IMR-90 (cell line): ENCODE measurements at regions not wholly inside any gene's neighbourhood (a gene's known extent, or its start where the extent isn't known, plus 50 kb on each side); places are given as distances from the start of the nearest gene placed in this dataset.

Source experiments
- ATAC-seq: fragments of 200-7000 bp; cut with Tn5 transposase; 2 replicates; pipeline ENCODE4 v1.9.1; 2020; ENCODE audit warnings: low read depth, mild to moderate bottlenecking, moderate library complexity
- BruUV-seq: library from RNA; stranded (reverse); fragments of 400-500 nt; replicated peaks from 2 replicates; lab custom pipeline; 2021; lab: Mats Ljungman, UMichigan
- CTCF ChIA-PET: fragments of 300-600 bp; formaldehyde crosslinking; extraction: SDS; loops from one replicate; lab custom pipeline; 2021; ENCODE audit warnings: antibody characterized with exemption; lab: Yijun Ruan, JAX
- POLR2A ChIA-PET: fragments of 300-600 bp; sonication (Branson Sonifier 250); formaldehyde crosslinking; loops from one replicate; lab custom pipeline; 2022; ENCODE audit warnings: antibody characterized with exemption; ENCODE audit not compliant: unreplicated experiment; lab: Charles Lee
- DNase-seq: peaks from one replicate; pipeline ENCODE4 v3.0.0; 2013
- H2AFZ ChIP-seq: replicated peaks from 2 replicates; pipeline ENCODE3; 2013; ENCODE audit warnings: low read length, mild to moderate bottlenecking; ENCODE audit not compliant: poor library complexity
- H2AK5ac ChIP-seq: 2 replicates; pipeline ENCODE4 v1.6.1; 2013; ENCODE audit warnings: low read depth, low read length, inconsistent platforms
- H2AK9ac ChIP-seq: replicated peaks from 2 replicates; pipeline ENCODE3; 2013; ENCODE audit warnings: mild to moderate bottlenecking, low read depth, low read length, moderate library complexity; ENCODE audit not compliant: poor library complexity
- H2BK120ac ChIP-seq: 2 replicates; pipeline ENCODE4 v1.6.1; 2013; ENCODE audit warnings: low read depth, low read length, inconsistent platforms
- H2BK15ac ChIP-seq: 3 replicates; pipeline ENCODE4 v1.6.1; 2013; ENCODE audit warnings: low read depth, low read length, inconsistent platforms
- H2BK20ac ChIP-seq: 2 replicates; pipeline ENCODE4 v1.6.1; 2013; ENCODE audit warnings: low read depth, mild to moderate bottlenecking, inconsistent platforms, low read length, moderate library complexity
- H2BK5ac ChIP-seq: 2 replicates; pipeline ENCODE4 v1.6.1; 2013; ENCODE audit warnings: mild to moderate bottlenecking, low read depth, low read length, inconsistent platforms; ENCODE audit not compliant: poor library complexity, severe bottlenecking
- H3K14ac ChIP-seq: replicated peaks from 2 replicates; pipeline ENCODE4 v1.6.1; 2013; ENCODE audit warnings: low read depth, low read length, inconsistent platforms
- H3K18ac ChIP-seq: 2 replicates; pipeline ENCODE4 v1.6.1; 2013; ENCODE audit warnings: low read depth, low read length, control low read depth
- H3K23ac ChIP-seq: 2 replicates; pipeline ENCODE4 v1.6.1; 2013; ENCODE audit warnings: low read depth, low read length, inconsistent platforms
- H3K27ac ChIP-seq: 2 replicates; pipeline ENCODE4 v1.5.1; 2013; ENCODE audit warnings: mild to moderate bottlenecking, control low read depth, low read length; ENCODE audit not compliant: insufficient read depth
- H3K27me3 ChIP-seq: 2 replicates; pipeline ENCODE4 v1.6.1; 2013; ENCODE audit warnings: low read length; ENCODE audit not compliant: control insufficient read depth, insufficient read depth
- H3K36me3 ChIP-seq: 2 replicates; pipeline ENCODE4 v1.6.1; 2013; ENCODE audit warnings: low read length, mixed read lengths; ENCODE audit not compliant: control insufficient read depth, insufficient read depth
- H3K4ac ChIP-seq: 2 replicates; pipeline ENCODE4 v1.6.1; 2013; ENCODE audit warnings: low read depth, low read length, inconsistent platforms
- H3K4me1 ChIP-seq: 2 replicates; pipeline ENCODE4 v1.6.1; 2013; ENCODE audit warnings: low read length, mixed read lengths; ENCODE audit not compliant: control insufficient read depth, insufficient read depth
- H3K4me2 ChIP-seq: 2 replicates; pipeline ENCODE4 v1.6.1; 2013; ENCODE audit warnings: low read depth, mild to moderate bottlenecking, control low read depth, low read length, moderate library complexity
- H3K4me3 ChIP-seq: 2 replicates; pipeline ENCODE4 v1.5.1; 2013; ENCODE audit warnings: low read depth, mild to moderate bottlenecking, control low read depth, low read length, moderate library complexity; ENCODE audit not compliant: insufficient read depth
- H3K56ac ChIP-seq: 2 replicates; pipeline ENCODE4 v1.6.1; 2013; ENCODE audit warnings: low read length, inconsistent platforms; ENCODE audit not compliant: insufficient read depth; ENCODE audit errors: extremely low read depth
- H3K79me1 ChIP-seq, 2 experiments: 2 replicates each; pipeline ENCODE4 v1.6.1; 2013; ENCODE audit warnings: low read length in 2 of 2, inconsistent platforms in 1 of 2, low read depth in 1 of 2
- H3K9ac ChIP-seq: 2 replicates; pipeline ENCODE4 v1.6.1; 2013; ENCODE audit warnings: low read depth, low read length, control low read depth
- H3K9me1 ChIP-seq: 2 replicates; pipeline ENCODE4 v1.6.1; 2013; ENCODE audit warnings: low read length, inconsistent platforms; ENCODE audit not compliant: insufficient read depth
- H3K9me3 ChIP-seq: 2 replicates; pipeline ENCODE4 v1.6.1; 2013; ENCODE audit warnings: low read length; ENCODE audit not compliant: control insufficient read depth, insufficient read depth
- H4K20me1 ChIP-seq: 2 replicates; pipeline ENCODE4 v1.6.1; 2013; ENCODE audit warnings: low read length, inconsistent platforms; ENCODE audit not compliant: insufficient read depth
- H4K5ac ChIP-seq: 2 replicates; pipeline ENCODE4 v1.6.1; 2013; ENCODE audit warnings: mild to moderate bottlenecking, low read depth, low read length, control low read depth
- H4K8ac ChIP-seq, 2 experiments: 2 replicates each; pipeline ENCODE4 v1.6.1; 2013; ENCODE audit warnings: low read depth in 2 of 2, low read length in 2 of 2, control low read depth in 1 of 2, inconsistent platforms in 1 of 2
- H4K91ac ChIP-seq: 2 replicates; pipeline ENCODE4 v1.6.1; 2013; ENCODE audit warnings: low read depth, low read length, inconsistent platforms; ENCODE audit not compliant: insufficient read depth
- BHLHE40 ChIP-seq: fragments of 150-350 bp; IDR thresholded peaks from 2 replicates; pipeline ENCODE4 v1.6.1; 2016; ENCODE audit warnings: mild to moderate bottlenecking, low read depth, low read length
- CEBPB ChIP-seq: IDR thresholded peaks from 2 replicates; pipeline ENCODE4 v1.6.1; 2012; ENCODE audit warnings: low read depth, low read length, improper control_type of control experiment
- CHD1 ChIP-seq: IDR thresholded peaks from 2 replicates; pipeline ENCODE4 v1.6.1; 2012; ENCODE audit warnings: low read depth, low read length, improper control_type of control experiment
- MAFK ChIP-seq: IDR thresholded peaks from 2 replicates; pipeline ENCODE4 v1.6.1; 2012; ENCODE audit warnings: low read depth, low read length, improper control_type of control experiment
- MAZ ChIP-seq: IDR thresholded peaks from 2 replicates; pipeline ENCODE4 v1.6.1; 2012; ENCODE audit warnings: low read depth, mild to moderate bottlenecking, low read length, improper control_type of control experiment, moderate library complexity, borderline replicate concordance
- MXI1 ChIP-seq: IDR thresholded peaks from 2 replicates; pipeline ENCODE4 v1.6.1; 2012; ENCODE audit warnings: low read depth, mild to moderate bottlenecking, low read length, moderate library complexity, borderline replicate concordance
- NFE2L2 ChIP-seq: fragments of 150-350 bp; IDR thresholded peaks from 2 replicates; pipeline ENCODE4 v1.6.1; 2016; ENCODE audit warnings: low read depth, mild to moderate bottlenecking, low read length
- POLR2A ChIP-seq: IDR thresholded peaks from 2 replicates; pipeline ENCODE4 v1.6.1; 2012; ENCODE audit warnings: mild to moderate bottlenecking, low read depth, low read length
- RAD21 ChIP-seq: IDR thresholded peaks from 2 replicates; pipeline ENCODE4 v1.6.1; 2012; ENCODE audit warnings: low read length, improper control_type of control experiment
- RCOR1 ChIP-seq: IDR thresholded peaks from 2 replicates; pipeline ENCODE4 v1.6.1; 2012; ENCODE audit warnings: mild to moderate bottlenecking, low read length, improper control_type of control experiment; ENCODE audit not compliant: insufficient replicate concordance
- SMC3 ChIP-seq: fragments of 150-350 bp; IDR thresholded peaks from 2 replicates; pipeline ENCODE4 v1.6.1; 2016; ENCODE audit warnings: low read depth, mild to moderate bottlenecking, antibody characterized with exemption, low read length, moderate library complexity
- WGBS, 2 experiments: methylation state at CpG; one replicate each; pipeline versions ENCODE4 v1.1.5 to v1.1.7; 2013; ENCODE audit warnings: missing lambda C conversion rate in 2 of 2; ENCODE audit not compliant: insufficient read length in 1 of 2; ENCODE audit errors: extremely low coverage in 2 of 2; 5-methylcytosine and 5-hydroxymethylcytosine counted together
- dilution Hi-C: fragments of 300-500 bp; cut with HindIII; formaldehyde crosslinking; loops from one replicate; pipeline ENCODE4 v1.14.3; 2018; ENCODE audit warnings: low sequenced_read_pairs; ENCODE audit not compliant: unreplicated experiment
- in situ Hi-C: fragments of 300-500 bp; cut with MboI; formaldehyde crosslinking; loops from 3 replicates; pipeline ENCODE4 v1.14.3; 2019; ENCODE audit warnings: low sequenced_read_pairs, inconsistent platforms, mixed read lengths
- intact Hi-C: fragments of 100-400 bp; cut with micrococcal nuclease; formaldehyde crosslinking; loops from 2 replicates; pipeline ENCODE4 v1.10.0; 2022
- TF ChIP-seq, protein P1 (sequence below): conservative IDR thresholded peaks from 2 replicates; pipeline ENCODE4 v1.5.1; 2012; ENCODE audit warnings: mild to moderate bottlenecking, low read depth, low read length, improper control_type of control experiment

- H3K27ac ChIP-seq: no peak overlapping the region
- H3K14ac ChIP-seq: no peak overlapping the region
- H4K8ac ChIP-seq: no peak overlapping the region
- no peak overlapping the region for H2AFZ ChIP-seq
- no peaks in the 10 kb centered on the region for H4K20me1 ChIP-seq
- no peak overlapping the region for H3K9ac ChIP-seq
- ATAC-seq (no peak), DNase-seq (no peak)
- ChIA-PET CTCF (no interaction called here), POLR2A (no interaction called here)
- H2BK120ac ChIP-seq: no peak overlapping the region
- no peak overlapping the region for H3K4ac ChIP-seq
- H3K23ac ChIP-seq: no peak overlapping the region
- no peaks in the 10 kb centered on the region for H3K4me1 ChIP-seq
- H4K91ac ChIP-seq: no peak overlapping the region
- H2BK15ac ChIP-seq: no peak overlapping the region
- intact Hi-C loops (no loop called here), dilution Hi-C loops (no loop called here), in situ Hi-C loops (no loop called here)
- no peak overlapping the region for H2BK5ac ChIP-seq
- H3K9me3 ChIP-seq: no peaks in the 10 kb centered on the region
- H2AK5ac ChIP-seq: no peak overlapping the region
- no peaks in the 10 kb centered on the region for H3K9me1 ChIP-seq
- no peak overlapping the region for H4K5ac ChIP-seq
- H3K27me3 ChIP-seq: no peaks in the 10 kb centered on the region
- H3K18ac ChIP-seq: no peak overlapping the region
- BruUV-seq: no TSS peak
- H3K56ac ChIP-seq: no peak overlapping the region
- H3K79me1 ChIP-seq: no peaks in the 10 kb centered on the region
- H2BK20ac ChIP-seq: no peak overlapping the region
- whole genome bisulfite sequencing, 2 experiments: no CpG with 5 or more reads among the region's 2 CpGs
- no peak for TF ChIP-seq POLR2A
- TF ChIP-seq, protein P1, sequence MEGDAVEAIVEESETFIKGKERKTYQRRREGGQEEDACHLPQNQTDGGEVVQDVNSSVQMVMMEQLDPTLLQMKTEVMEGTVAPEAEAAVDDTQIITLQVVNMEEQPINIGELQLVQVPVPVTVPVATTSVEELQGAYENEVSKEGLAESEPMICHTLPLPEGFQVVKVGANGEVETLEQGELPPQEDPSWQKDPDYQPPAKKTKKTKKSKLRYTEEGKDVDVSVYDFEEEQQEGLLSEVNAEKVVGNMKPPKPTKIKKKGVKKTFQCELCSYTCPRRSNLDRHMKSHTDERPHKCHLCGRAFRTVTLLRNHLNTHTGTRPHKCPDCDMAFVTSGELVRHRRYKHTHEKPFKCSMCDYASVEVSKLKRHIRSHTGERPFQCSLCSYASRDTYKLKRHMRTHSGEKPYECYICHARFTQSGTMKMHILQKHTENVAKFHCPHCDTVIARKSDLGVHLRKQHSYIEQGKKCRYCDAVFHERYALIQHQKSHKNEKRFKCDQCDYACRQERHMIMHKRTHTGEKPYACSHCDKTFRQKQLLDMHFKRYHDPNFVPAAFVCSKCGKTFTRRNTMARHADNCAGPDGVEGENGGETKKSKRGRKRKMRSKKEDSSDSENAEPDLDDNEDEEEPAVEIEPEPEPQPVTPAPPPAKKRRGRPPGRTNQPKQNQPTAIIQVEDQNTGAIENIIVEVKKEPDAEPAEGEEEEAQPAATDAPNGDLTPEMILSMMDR: no peak
- TF ChIP-seq SMC3: no peak
- no peak for TF ChIP-seq CEBPB
- no peak for TF ChIP-seq RCOR1
- no peak for TF ChIP-seq NFE2L2
- no peak for TF ChIP-seq BHLHE40
- TF ChIP-seq CHD1: no peak
- no peak for TF ChIP-seq MXI1
- no peak for TF ChIP-seq RAD21
- no peak for TF ChIP-seq MAFK
- no peak for TF ChIP-seq MAZ
- no peak overlapping the region for H2AK9ac ChIP-seq
- no peak overlapping the region for H3K4me3 ChIP-seq
- no peak overlapping the region for H3K4me2 ChIP-seq
- no peaks in the 10 kb centered on the region for H3K36me3 ChIP-seq
These were observed 193.5 kb upstream of the SPTLC3 start for GRCh38 chr20:12815231-12815768.
